Heart right ventricle (tissue), 16 donors: ENCODE measurements at regions not wholly inside any gene's neighbourhood (a gene's known extent, or its start where the extent isn't known, plus 50 kb on each side); places are given as distances from the start of the nearest gene placed in this dataset.
A peak's percentile ranks its signal among the peaks of the same experiment; 100 is the strongest.
"Not testable (repeated sequence)": the region's sequence is repeated elsewhere in the genome, so short reads cannot be mapped to it uniquely, and the experiment has no call there.

ENCODE experiments used
- ATAC-seq, 8 donors: fragments of 200-7000 bp; cut with Tn5 transposase; one replicate each; pipeline ENCODE4 v1.9.1; 2020; ENCODE audit warnings: mild to moderate bottlenecking in 8 of 8, moderate library complexity in 8 of 8, moderate number of reproducible peaks in 1 of 8
- DNase-seq, 2 donors: peaks; one replicate each; pipeline ENCODE4 v3.0.0-alpha.2; 2020
- H3K27ac ChIP-seq, 10 donors: fragments of 200-600 bp; sonication (generic) in 2 of 10; one replicate each; pipeline versions ENCODE4 v1.5.0 to v1.8.0; 2020 to 2022; ENCODE audit warnings: mild to moderate bottlenecking in 3 of 10
- H3K27me3 ChIP-seq, 7 donors: fragments of 200-600 bp; one replicate each; pipeline ENCODE4 v1.8.0; 2021 to 2022; ENCODE audit warnings: mild to moderate bottlenecking in 2 of 7
- H3K36me3 ChIP-seq, 9 donors: fragments of 200-600 bp; sonication (generic) in 1 of 9; one replicate each; pipeline versions ENCODE4 v1.5.0 to v1.8.0; 2020 to 2022; ENCODE audit warnings: mild to moderate bottlenecking in 2 of 9
- H3K4me1 ChIP-seq, 9 donors: fragments of 200-600 bp; sonication (generic) in 1 of 9; one replicate each; pipeline versions ENCODE4 v1.5.0 to v1.8.0; 2020 to 2022; ENCODE audit warnings: mild to moderate bottlenecking in 4 of 9
- H3K4me3 ChIP-seq, 10 donors: fragments of 200-600 bp; sonication (generic) in 2 of 10; one replicate each; pipeline versions ENCODE4 v1.5.0 to v1.8.0; 2020 to 2022; ENCODE audit warnings: mild to moderate bottlenecking in 7 of 10, moderate library complexity in 2 of 10
- H3K9me3 ChIP-seq, 11 donors: fragments of 200-600 bp in 10 of 11; sonication (generic) in 2 of 11; one replicate each; pipeline versions ENCODE4 v1.5.0 to v1.8.0; 2013 to 2022; ENCODE audit warnings: mild to moderate bottlenecking in 2 of 11, control low read depth in 1 of 11, moderate library complexity in 1 of 11
- CTCF ChIP-seq, 9 donors: fragments of 200-600 bp; sonication (generic) in 2 of 9; IDR thresholded peaks; one replicate each; pipeline versions ENCODE4 v1.5.0 to v1.8.0; 2021 to 2022; ENCODE audit warnings: antibody characterized with exemption in 9 of 9, mild to moderate bottlenecking in 5 of 9, moderate library complexity in 1 of 9
- WGBS, 2 donors: extraction: QIAGEN DNeasy Blood & Tissue Kit; methylation state at CpG; one replicate each; pipeline ENCODE4 v1.1.7; 2013; ENCODE audit warnings: inconsistent platforms in 1 of 2; 5-methylcytosine and 5-hydroxymethylcytosine counted together
- intact Hi-C, 10 donors: fragments of 100-400 bp; cut with DNase I; formaldehyde crosslinking; loops; one replicate each; pipeline versions ENCODE4 v1.11.1 to v1.14.2; 2022
- donor health status: Arrhythmogenic right ventricular cardiomyopathy.
- donor health status: ischemic (EF 13 %, LVEDD 7.1; RV severe dilation, severe dysfunction).
- donor health status: healthy with polysubstance abuse.
- donor health status: DM: no; HTN: yes; CAD: no.
- donor health status: DM: no; HTN: no; CAD: no.
- donor health status: ischemic (EF 25% LVEDD 6.9; RV normal size, moderate dysfunction).
- donor health status: ischemic (EF 25% LVEDD 5.7; RV mildly dilated, moderate dysfunction).
- donor health status: healthy.
- donor health status: DM: yes; HTN: yes; CAD: no.
- donor health status: Ischemic cardiomyopathy.
- donor health status: ischemic (EF 35%, LVEDD 5.7; RV mildly dilated, moderate dysfunction).
- donor health status: nonischemic (EF 11% LVEDD 7.7; RV severe dilation, severe dysfunction).
- donor health status: DM: yes; HTN: yes; CAD: no.
- donor health status: PGD.
- donor health status: ischemic (EF 29% LVEDD 5.4; RV normal size, mild dysfunction).
- donor health status: nonischemic (EF 23%, LVEDD 6.1; RV moderate dilation, normal function).

- no peaks in the 10 kb centered on the region for H3K27me3 ChIP-seq
- H3K27ac ChIP-seq = peak overlapping the region in 3 of 10 donors; percentile 28 to 77 (median 75)
- H3K36me3 ChIP-seq = no peaks in the 10 kb centered on the region
- 52 to 61% methylated on average over 8 of the region's 8 CpGs for WGBS, 2 donors
- DNase-seq (peak in 1 of 2 donors; percentile 11), ATAC-seq (peak; percentile 24 to 86 (median 62))
- H3K9me3 ChIP-seq = peaks cover 0 to 7% (median 0%) of the 10 kb centered on the region in 11 donors
- intact Hi-C loops = loop anchor here in 2 of 10 donors (5.0 kb wide), 2 partner anchors 35 to 45 kb away; no protein-coding TSS in a partner anchor
- no peak for TF ChIP-seq CTCF (IDR thresholded peaks at IDR 0.05)
- H3K4me3 ChIP-seq = no peak overlapping the region
- H3K4me1 ChIP-seq = peaks cover 0 to 42% (median 25%) of the 10 kb centered on the region in 9 donors
Measured at GRCh38 chr5:96292582-96293247, 140.3 kb downstream of the PCSK1 start.

GRCh38 chr5:96289287-96289686 lies 143.8 kb downstream of the PCSK1 start:
- H3K4me3 ChIP-seq, DNase-seq, H3K27ac ChIP-seq, H3K27me3 ChIP-seq, H3K36me3 ChIP-seq, ATAC-seq, H3K9me3 ChIP-seq: not testable (repeated sequence)
- 62 to 68% methylated on average over 5 of the region's 5 CpGs for WGBS, 2 donors
- intact Hi-C loops = loop anchor here in 1 of 10 donors (5.0 kb wide), 1 partner anchor 42 kb away; no protein-coding TSS in a partner anchor
- peaks cover 0 to 17% (median 4%) of the 10 kb centered on the region in 9 donors for H3K4me1 ChIP-seq

GRCh38 chr5:96288845-96289185 lies 144.2 kb downstream of the PCSK1 start:
- Histone ChIP-seq H3K36me3 (no peaks in the 10 kb centered on the region), H3K4me1 (peaks cover 0 to 16% (median 3%) of the 10 kb centered on the region in 9 donors), H3K27me3 (no peaks in the 10 kb centered on the region), H3K9me3 (peaks cover 0 to 7% (median 0%) of the 10 kb centered on the region in 11 donors), H3K4me3 (no peak overlapping the region), H3K27ac (peak overlapping the region in 1 of 10 donors; percentile 10)
- DNase-seq = no peak
- no peak for TF ChIP-seq CTCF (IDR thresholded peaks at IDR 0.05)
- intact Hi-C loops = loop anchor here in 1 of 10 donors (5.0 kb wide), 1 partner anchor 42 kb away; no protein-coding TSS in a partner anchor
- 91 to 96% methylated on average over 1 of the region's 1 CpG for WGBS, 2 donors
- ATAC-seq = no peak

- Histone ChIP-seq H3K27me3 (no peaks in the 10 kb centered on the region), H3K4me3 (no peak overlapping the region), H3K9me3 (peaks cover 0 to 7% (median 0%) of the 10 kb centered on the region in 11 donors), H3K4me1 (peaks cover 0 to 13% (median 0%) of the 10 kb centered on the region in 9 donors), H3K27ac (peak overlapping the region in 1 of 10 donors; percentile 10), H3K36me3 (no peaks in the 10 kb centered on the region)
- TF ChIP-seq CTCF (IDR thresholded peaks at IDR 0.05) = no peak
- DNase-seq (no peak), ATAC-seq (no peak)
- intact Hi-C loops = loop anchor here in 1 of 10 donors (5.0 kb wide), 1 partner anchor 41 kb away; no protein-coding TSS in a partner anchor
- 77% methylated on average over 3 of the region's 3 CpGs for WGBS, 2 donors
Measured at GRCh38 chr5:96288166-96288844, 144.7 kb downstream of the PCSK1 start.
